GM12878 (cell line): ENCODE measurements at regions not wholly inside any gene's neighbourhood (a gene's known extent, or its start where the extent isn't known, plus 50 kb on each side); places are given as distances from the start of the nearest gene placed in this dataset.

Experiments
- EZH2 ChIP-seq: IDR thresholded peaks from 2 replicates; pipeline ENCODE4 v1.6.1; 2012; ENCODE audit warnings: low read depth, mild to moderate bottlenecking, control low read depth, inconsistent platforms, low read length, borderline replicate concordance; ENCODE audit not compliant: control insufficient read depth
- KDM1A ChIP-seq: fragments of 200-600 bp; sonication (generic); IDR thresholded peaks from 2 replicates; pipeline ENCODE4 v1.6.1; 2016; ENCODE audit warnings: borderline replicate concordance
- MXI1 ChIP-seq: fragments of 150-350 bp; IDR thresholded peaks from 2 replicates; pipeline ENCODE4 v1.6.1; 2011; ENCODE audit warnings: low read depth, mild to moderate bottlenecking, inconsistent platforms, low read length, improper control_type of control experiment
- POLR2A ChIP-seq: IDR thresholded peaks from 2 replicates; pipeline ENCODE4 v1.6.1; 2011; ENCODE audit warnings: low read depth, mild to moderate bottlenecking, low read length
- ZNF207 ChIP-seq: fragments of 450-650 bp; IDR thresholded peaks from 2 replicates; pipeline ENCODE4 v1.6.1; 2014; ENCODE audit warnings: antibody characterized with exemption, mild to moderate bottlenecking, borderline replicate concordance
- TF ChIP-seq, protein P1 (sequence below), 3 experiments: IDR thresholded peaks in 2 of 3; conservative IDR thresholded peaks in 1 of 3; 2 replicates each; pipeline ENCODE4 v1.5.1; 2011; ENCODE audit warnings: low read depth in 3 of 3, low read length in 3 of 3, mild to moderate bottlenecking in 3 of 3, control low read depth in 2 of 3, moderate library complexity in 2 of 3, inconsistent platforms in 1 of 3, mixed read lengths in 1 of 3; ENCODE audit not compliant: control insufficient read depth in 2 of 3, insufficient read depth in 1 of 3; ENCODE audit errors: extremely low read depth in 1 of 3

DNA sequence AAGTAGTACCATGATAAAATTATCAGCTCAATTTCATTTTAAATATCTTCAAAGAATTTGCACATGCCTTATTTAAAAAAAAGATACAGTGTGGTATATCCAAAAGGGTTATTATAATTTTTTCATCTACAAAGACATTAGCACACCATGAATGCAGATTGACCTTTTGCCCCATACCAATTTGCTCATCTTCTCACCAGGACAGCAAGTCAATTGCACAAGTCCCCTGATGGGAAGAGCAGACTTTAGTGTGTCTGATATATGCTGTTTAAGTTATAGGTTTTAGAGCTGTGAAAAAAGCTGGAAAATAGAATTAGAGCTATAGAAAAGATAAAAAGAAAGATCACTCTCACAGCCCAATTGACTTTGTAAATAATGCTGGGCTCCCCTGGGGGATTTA lies 325.8 kb upstream of the CDH6 start:
- TF ChIP-seq, protein P1, sequence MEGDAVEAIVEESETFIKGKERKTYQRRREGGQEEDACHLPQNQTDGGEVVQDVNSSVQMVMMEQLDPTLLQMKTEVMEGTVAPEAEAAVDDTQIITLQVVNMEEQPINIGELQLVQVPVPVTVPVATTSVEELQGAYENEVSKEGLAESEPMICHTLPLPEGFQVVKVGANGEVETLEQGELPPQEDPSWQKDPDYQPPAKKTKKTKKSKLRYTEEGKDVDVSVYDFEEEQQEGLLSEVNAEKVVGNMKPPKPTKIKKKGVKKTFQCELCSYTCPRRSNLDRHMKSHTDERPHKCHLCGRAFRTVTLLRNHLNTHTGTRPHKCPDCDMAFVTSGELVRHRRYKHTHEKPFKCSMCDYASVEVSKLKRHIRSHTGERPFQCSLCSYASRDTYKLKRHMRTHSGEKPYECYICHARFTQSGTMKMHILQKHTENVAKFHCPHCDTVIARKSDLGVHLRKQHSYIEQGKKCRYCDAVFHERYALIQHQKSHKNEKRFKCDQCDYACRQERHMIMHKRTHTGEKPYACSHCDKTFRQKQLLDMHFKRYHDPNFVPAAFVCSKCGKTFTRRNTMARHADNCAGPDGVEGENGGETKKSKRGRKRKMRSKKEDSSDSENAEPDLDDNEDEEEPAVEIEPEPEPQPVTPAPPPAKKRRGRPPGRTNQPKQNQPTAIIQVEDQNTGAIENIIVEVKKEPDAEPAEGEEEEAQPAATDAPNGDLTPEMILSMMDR (IDR thresholded peaks at IDR 0.05 in 2 of 3, conservative IDR thresholded peaks at IDR 0.05 in 1 of 3; ENCODE audit: control insufficient read depth in 2 of 3, extremely low read depth in 1 of 3, insufficient read depth in 1 of 3, low read depth in 3 of 3, low read length in 3 of 3) = no peak
- no peak for TF ChIP-seq EZH2
- no peak for TF ChIP-seq ZNF207
- no peak for TF ChIP-seq KDM1A
- TF ChIP-seq MXI1 = no peak
- no peak for TF ChIP-seq POLR2A
